ENCODE measurements at regions not wholly inside any gene's neighbourhood (a gene's known extent, or its start where the extent isn't known, plus 50 kb on each side); places are given as distances from the start of the nearest gene placed in this dataset.

DNA sequence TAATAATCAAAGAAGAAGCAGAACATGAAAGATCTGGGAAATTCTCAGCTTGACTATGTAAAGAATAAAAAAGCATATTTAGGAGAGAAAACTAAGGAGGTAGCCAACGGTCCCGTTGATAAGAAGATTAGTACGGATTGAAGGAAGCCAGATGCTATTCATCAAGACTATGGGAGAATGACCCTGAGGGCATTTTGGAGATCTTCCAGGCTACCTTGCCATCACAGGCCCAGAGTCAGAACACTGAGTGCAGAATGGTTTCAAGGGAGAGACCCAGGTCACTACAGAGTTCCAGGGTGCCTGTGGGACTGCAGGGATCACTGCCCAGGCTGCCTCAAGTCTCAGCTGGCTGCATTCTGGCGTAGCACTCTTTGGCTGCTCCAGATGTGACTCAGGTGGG is 752.9 kb upstream of the ARPP21 start:
- no TSS peak for BruUV-seq (replicated peaks)
- Histone ChIP-seq H3K4me1 (ENCODE audit: control insufficient read depth, extremely low read depth, insufficient read depth, low read length) (no peaks in the 10 kb centered on the region), H3K9me1 (replicated peaks; ENCODE audit: control insufficient read depth, extremely low read depth, insufficient read depth, low read length) (no peaks in the 10 kb centered on the region), H3K79me2 (ENCODE audit: control insufficient read depth, insufficient read depth, low read length) (no peaks in the 10 kb centered on the region), H3K4me3 (replicated peaks in 1 of 3; ENCODE audit: insufficient read depth in 1 of 3, low read depth in 1 of 3, low read length in 3 of 3) (no peak overlapping the region), H3K27ac (ENCODE audit: insufficient read depth, low read depth, low read length) (no peak overlapping the region), H3K4me2 (ENCODE audit: insufficient read depth, low read length) (no peak overlapping the region), H3K9me3 (replicated peaks; ENCODE audit: control insufficient read depth, insufficient read depth, low read length) (no peaks in the 10 kb centered on the region), H2AFZ (ENCODE audit: low read depth, low read length) (no peak overlapping the region), H3K36me3 (ENCODE audit: control insufficient read depth in 2 of 2, extremely low read depth in 1 of 2, insufficient read depth in 2 of 2, low read length in 2 of 2) (no peaks in the 10 kb centered on the region), H3K27me3 (ENCODE audit: control insufficient read depth in 2 of 2, insufficient read depth in 2 of 2, low read length in 2 of 2) (no peaks in the 10 kb centered on the region), H3K9ac (replicated peaks; ENCODE audit: extremely low read depth, insufficient read depth, low read length) (no peak overlapping the region), H4K20me1 (replicated peaks; ENCODE audit: control insufficient read depth, extremely low read depth, insufficient read depth, low read length) (no peaks in the 10 kb centered on the region)
- CTCF ChIA-PET, result no interaction called here
- dilution Hi-C loops (cut with MboI; ENCODE audit: extremely low pct_ligation_motif_present, low sequenced_read_pairs), result no loop called here
- intact Hi-C loops (cut with micrococcal nuclease), result no loop called here
- no peak for TF ChIP-seq POLR2A (IDR thresholded peaks at IDR 0.05; ENCODE audit: low read depth, low read length)
- TF ChIP-seq POLR2AphosphoS5 (IDR thresholded peaks at IDR 0.05; ENCODE audit: insufficient read depth, low read depth, low read length), result no peak
- no peak for TF ChIP-seq FOS (IDR thresholded peaks at IDR 0.05; ENCODE audit: borderline replicate concordance, insufficient read depth, low read length)
- no peak for TF ChIP-seq EZH2 (IDR thresholded peaks at IDR 0.05; ENCODE audit: borderline replicate concordance, low read depth, low read length, severe bottlenecking)
- no peak for TF ChIP-seq MYC (IDR thresholded peaks at IDR 0.05; ENCODE audit: low read depth, low read length)
- no peak for FAIRE-seq
- POLR2A ChIA-PET, result no interaction called here
- DNase-seq (ENCODE audit: low read depth, low spot score), result no peak

DNA sequence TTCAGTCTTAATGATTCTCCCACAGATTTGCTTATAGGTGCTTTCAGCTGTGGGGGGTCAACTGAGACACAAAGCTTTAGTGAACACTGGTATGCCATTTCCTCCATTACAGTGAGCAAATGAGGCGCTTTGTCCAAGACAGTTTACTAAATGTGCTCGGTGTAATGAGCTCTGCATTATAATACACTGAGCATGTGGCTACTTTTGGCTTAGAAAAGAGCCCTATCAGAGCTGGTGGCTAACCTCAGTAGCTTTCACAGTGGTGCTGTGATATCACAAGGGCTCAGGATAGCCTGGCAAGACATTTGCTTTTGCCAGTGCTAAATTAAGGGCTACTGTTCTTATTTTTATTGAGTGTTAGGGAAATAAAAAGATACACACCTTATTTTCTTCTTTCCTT is 749.7 kb upstream of the ARPP21 start:
- H3K9me1 ChIP-seq (replicated peaks; ENCODE audit: control insufficient read depth, extremely low read depth, insufficient read depth, low read length), result no peaks in the 10 kb centered on the region
- no peak overlapping the region for H3K9ac ChIP-seq (replicated peaks; ENCODE audit: extremely low read depth, insufficient read depth, low read length)
- H3K27me3 ChIP-seq (ENCODE audit: control insufficient read depth in 2 of 2, insufficient read depth in 2 of 2, low read length in 2 of 2), result no peaks in the 10 kb centered on the region
- dilution Hi-C loops (cut with MboI; ENCODE audit: extremely low pct_ligation_motif_present, low sequenced_read_pairs), result no loop called here
- FAIRE-seq (no peak), DNase-seq (ENCODE audit: low read depth, low spot score) (no peak)
- intact Hi-C loops (cut with micrococcal nuclease), result no loop called here
- no peaks in the 10 kb centered on the region for H3K9me3 ChIP-seq (replicated peaks; ENCODE audit: control insufficient read depth, insufficient read depth, low read length)
- TF ChIP-seq POLR2AphosphoS5 (IDR thresholded peaks at IDR 0.05; ENCODE audit: insufficient read depth, low read depth, low read length) (no peak), GATA2 (IDR thresholded peaks at IDR 0.05; ENCODE audit: insufficient read depth, insufficient read length, low read depth, low read length) (no peak), POLR2A (IDR thresholded peaks at IDR 0.05; ENCODE audit: low read depth, low read length) (no peak)
- H2AFZ ChIP-seq (ENCODE audit: low read depth, low read length), result no peak overlapping the region
- no peaks in the 10 kb centered on the region for H3K36me3 ChIP-seq (ENCODE audit: control insufficient read depth in 2 of 2, extremely low read depth in 1 of 2, insufficient read depth in 2 of 2, low read length in 2 of 2)
- no peak overlapping the region for H3K4me2 ChIP-seq (ENCODE audit: insufficient read depth, low read length)
- ChIA-PET CTCF (no interaction called here), POLR2A (no interaction called here)
- H4K20me1 ChIP-seq (replicated peaks; ENCODE audit: control insufficient read depth, extremely low read depth, insufficient read depth, low read length), result no peaks in the 10 kb centered on the region
- BruUV-seq (replicated peaks), result no TSS peak
- no peaks in the 10 kb centered on the region for H3K4me1 ChIP-seq (ENCODE audit: control insufficient read depth, extremely low read depth, insufficient read depth, low read length)
- no peak overlapping the region for H3K4me3 ChIP-seq (replicated peaks in 1 of 3; ENCODE audit: insufficient read depth in 1 of 3, low read depth in 1 of 3, low read length in 3 of 3)
- H3K79me2 ChIP-seq (ENCODE audit: control insufficient read depth, insufficient read depth, low read length), result no peaks in the 10 kb centered on the region
- no peak overlapping the region for H3K27ac ChIP-seq (ENCODE audit: insufficient read depth, low read depth, low read length)

Measured in endothelial cell of umbilical vein (primary cell).